OCI-LY1 (cell line): ENCODE measurements at regions not wholly inside any gene's neighbourhood (a gene's known extent, or its start where the extent isn't known, plus 50 kb on each side); places are given as distances from the start of the nearest gene placed in this dataset.

Experiments used
- H2AFZ ChIP-seq: fragments of 200-600 bp; sonication (generic), shearing (Covaris generic); 2 replicates; pipeline ENCODE4 v1.6.0; 2014; ENCODE audit warnings: antibody characterized with exemption, mild to moderate bottlenecking, low read length
- H3F3A ChIP-seq: fragments of 200-600 bp; sonication (generic), shearing (Covaris generic); 2 replicates; pipeline ENCODE4 v1.6.0; 2014; ENCODE audit warnings: mild to moderate bottlenecking, antibody characterized with exemption, low read length, moderate library complexity; ENCODE audit not compliant: insufficient read depth
- H3K27ac ChIP-seq: fragments of 200-600 bp; sonication (generic); 2 replicates; pipeline ENCODE4 v1.5.1; 2014; ENCODE audit warnings: low read length, mixed run types, mild to moderate bottlenecking, low read depth; ENCODE audit not compliant: poor library complexity, severe bottlenecking
- H3K27me3 ChIP-seq: fragments of 200-600 bp; sonication (generic); 2 replicates; pipeline ENCODE4 v1.6.0; 2014; ENCODE audit warnings: antibody characterized with exemption, mild to moderate bottlenecking, low read length, moderate library complexity; ENCODE audit not compliant: insufficient read depth
- H3K36me3 ChIP-seq: fragments of 200-600 bp; sonication (generic); 2 replicates; pipeline ENCODE4 v1.6.1; 2014; ENCODE audit warnings: mild to moderate bottlenecking, antibody characterized with exemption, low read length, moderate library complexity, mixed read lengths; ENCODE audit not compliant: insufficient read depth
- H3K4me1 ChIP-seq: fragments of 200-600 bp; sonication (generic); 2 replicates; pipeline ENCODE4 v1.5.1; 2014; ENCODE audit warnings: mild to moderate bottlenecking, low read length, moderate library complexity; ENCODE audit not compliant: insufficient read depth, severe bottlenecking
- H3K4me2 ChIP-seq: fragments of 200-600 bp; sonication (generic), shearing (Covaris generic); 2 replicates; pipeline ENCODE4 v1.6.1; 2014; ENCODE audit warnings: low read length
- H3K4me3 ChIP-seq: fragments of 200-600 bp; sonication (generic); 2 replicates; pipeline ENCODE4 v1.5.1; 2014; ENCODE audit warnings: low read length, low read depth, mild to moderate bottlenecking, mixed read lengths; ENCODE audit not compliant: poor library complexity, severe bottlenecking
- H3K79me2 ChIP-seq: fragments of 200-600 bp; shearing (Covaris generic); 2 replicates; pipeline ENCODE4 v1.6.1; 2016; ENCODE audit warnings: mixed run types, low read length, mixed read lengths; ENCODE audit not compliant: insufficient read depth
- H3K9ac ChIP-seq: fragments of 200-600 bp; sonication (generic), shearing (Covaris generic); 2 replicates; pipeline ENCODE4 v1.6.1; 2014; ENCODE audit warnings: mild to moderate bottlenecking, low read length, mixed read lengths
- H3K9me2 ChIP-seq: fragments of 200-600 bp; sonication (generic), shearing (Covaris generic); 2 replicates; pipeline ENCODE4 v1.6.1; 2014; ENCODE audit warnings: low read depth, mild to moderate bottlenecking, low read length, mixed read lengths
- H3K9me3 ChIP-seq: fragments of 200-600 bp; shearing (Covaris generic); 2 replicates; pipeline ENCODE4 v1.6.1; 2014; ENCODE audit warnings: low read length, mixed read lengths
- H4K20me1 ChIP-seq: fragments of 200-600 bp; sonication (generic), shearing (Covaris generic); 2 replicates; pipeline ENCODE4 v1.6.0; 2016; ENCODE audit warnings: mild to moderate bottlenecking, low read length; ENCODE audit not compliant: insufficient read depth
- EZH2 ChIP-seq: fragments of 200-600 bp; sonication (generic), shearing (Covaris generic); IDR thresholded peaks from 2 replicates; pipeline ENCODE4 v1.8.0; 2017; ENCODE audit warnings: borderline replicate concordance, mixed run types, mild to moderate bottlenecking, antibody characterized with exemption, low read length, moderate library complexity, mixed read lengths
- TF ChIP-seq, protein P1 (sequence below): fragments of 200-600 bp; sonication (generic), shearing (Covaris generic); IDR thresholded peaks from 2 replicates; pipeline ENCODE4 v1.5.1; 2017; ENCODE audit warnings: mild to moderate bottlenecking, antibody characterized with exemption, low read length, moderate library complexity, mixed read lengths

DNA sequence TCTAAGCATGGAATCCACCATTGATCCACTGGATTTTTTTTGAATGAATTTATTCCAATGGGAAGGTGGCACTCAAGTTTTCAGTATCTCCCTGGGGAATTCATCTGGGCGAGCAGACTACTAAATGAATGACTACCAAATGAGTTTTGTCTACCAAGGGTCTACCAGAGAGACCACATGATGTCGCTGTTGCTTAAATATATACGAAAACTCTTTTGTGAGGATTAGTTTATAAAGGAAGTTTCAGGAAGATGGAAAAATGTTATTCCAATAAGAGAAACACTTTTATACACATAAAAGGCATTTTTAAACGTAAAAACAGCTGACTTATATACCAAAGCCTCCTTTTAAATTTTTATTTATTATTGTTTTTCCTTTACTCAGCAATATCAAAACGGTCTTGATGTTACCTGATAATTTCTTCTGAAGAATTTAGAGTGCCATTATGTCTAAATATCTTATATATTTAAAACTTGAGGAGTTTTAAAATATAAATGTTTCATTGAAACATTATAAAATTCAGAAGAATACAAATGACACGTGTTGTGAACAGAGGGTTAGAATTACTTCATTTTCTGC, 139.7 kb downstream of the HRH4 start:
- no peak overlapping the region for H2AFZ ChIP-seq
- TF ChIP-seq, protein P1, sequence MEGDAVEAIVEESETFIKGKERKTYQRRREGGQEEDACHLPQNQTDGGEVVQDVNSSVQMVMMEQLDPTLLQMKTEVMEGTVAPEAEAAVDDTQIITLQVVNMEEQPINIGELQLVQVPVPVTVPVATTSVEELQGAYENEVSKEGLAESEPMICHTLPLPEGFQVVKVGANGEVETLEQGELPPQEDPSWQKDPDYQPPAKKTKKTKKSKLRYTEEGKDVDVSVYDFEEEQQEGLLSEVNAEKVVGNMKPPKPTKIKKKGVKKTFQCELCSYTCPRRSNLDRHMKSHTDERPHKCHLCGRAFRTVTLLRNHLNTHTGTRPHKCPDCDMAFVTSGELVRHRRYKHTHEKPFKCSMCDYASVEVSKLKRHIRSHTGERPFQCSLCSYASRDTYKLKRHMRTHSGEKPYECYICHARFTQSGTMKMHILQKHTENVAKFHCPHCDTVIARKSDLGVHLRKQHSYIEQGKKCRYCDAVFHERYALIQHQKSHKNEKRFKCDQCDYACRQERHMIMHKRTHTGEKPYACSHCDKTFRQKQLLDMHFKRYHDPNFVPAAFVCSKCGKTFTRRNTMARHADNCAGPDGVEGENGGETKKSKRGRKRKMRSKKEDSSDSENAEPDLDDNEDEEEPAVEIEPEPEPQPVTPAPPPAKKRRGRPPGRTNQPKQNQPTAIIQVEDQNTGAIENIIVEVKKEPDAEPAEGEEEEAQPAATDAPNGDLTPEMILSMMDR = peak; percentile 76
- TF ChIP-seq EZH2 = no peak
- H3K9me2 ChIP-seq = no peaks in the 10 kb centered on the region

DNA sequence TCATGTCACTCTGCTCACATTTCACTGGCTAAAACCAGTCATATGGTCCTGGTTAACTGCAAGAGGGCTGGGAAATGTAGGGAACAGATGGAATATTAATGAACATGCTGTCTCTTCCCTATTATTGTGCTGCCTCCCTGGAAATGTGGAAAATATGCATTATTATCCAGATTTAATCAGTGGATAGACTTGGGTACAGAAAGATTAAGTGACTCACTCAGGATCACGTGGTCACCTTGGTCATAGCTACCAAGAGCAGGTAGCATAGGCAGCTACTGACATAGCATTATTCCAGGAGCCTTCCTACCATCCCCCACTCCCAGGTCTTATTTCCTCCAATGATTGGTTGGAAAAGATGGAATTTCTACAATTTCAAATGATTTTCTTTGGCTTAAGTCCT, 141.1 kb downstream of the HRH4 start:
- Histone ChIP-seq H3K27me3 (no peaks in the 10 kb centered on the region), H3K4me3 (no peak overlapping the region), H3F3A (no peaks in the 10 kb centered on the region), H3K9ac (no peak overlapping the region), H2AFZ (no peak overlapping the region), H3K9me2 (no peaks in the 10 kb centered on the region), H3K4me1 (no peaks in the 10 kb centered on the region), H3K79me2 (no peaks in the 10 kb centered on the region), H3K4me2 (no peak overlapping the region), H3K27ac (no peak overlapping the region), H3K36me3 (no peaks in the 10 kb centered on the region), H4K20me1 (no peaks in the 10 kb centered on the region), H3K9me3 (no peaks in the 10 kb centered on the region)
- no peak for TF ChIP-seq EZH2
- TF ChIP-seq, protein P1 = no peak

More for the DNA sequence above, 139.7 kb downstream of the HRH4 start:
- H3K27me3 ChIP-seq = no peaks in the 10 kb centered on the region
- no peak overlapping the region for H3K4me2 ChIP-seq
- H3K9me3 ChIP-seq = no peaks in the 10 kb centered on the region
- no peaks in the 10 kb centered on the region for H3K36me3 ChIP-seq
- no peak overlapping the region for H3K9ac ChIP-seq
- H3F3A ChIP-seq = no peaks in the 10 kb centered on the region
- H3K27ac ChIP-seq = no peak overlapping the region
- no peaks in the 10 kb centered on the region for H3K79me2 ChIP-seq
- no peaks in the 10 kb centered on the region for H3K4me1 ChIP-seq
- no peak overlapping the region for H3K4me3 ChIP-seq
- no peaks in the 10 kb centered on the region for H4K20me1 ChIP-seq

DNA sequence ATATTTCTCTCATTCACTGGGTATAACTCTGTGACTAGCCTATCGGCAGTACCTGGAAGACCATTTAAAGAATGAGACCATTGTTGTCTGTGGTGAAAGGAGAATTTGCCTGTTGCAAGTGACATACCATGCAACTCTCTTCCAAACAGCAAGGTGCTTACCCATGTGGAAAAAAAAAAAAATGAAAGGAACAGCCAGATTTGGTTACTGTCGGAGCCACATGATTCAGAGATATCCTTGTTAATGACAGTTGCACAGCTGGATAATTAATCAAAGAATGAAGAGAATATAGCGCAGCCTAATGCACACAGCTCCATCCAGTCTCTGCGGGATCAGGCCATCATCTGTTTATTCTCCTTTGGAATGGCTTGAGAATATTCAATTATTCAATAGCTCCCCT, 141.8 kb downstream of the HRH4 start:
- H3K27me3 ChIP-seq = no peaks in the 10 kb centered on the region
- H3K9me3 ChIP-seq = no peaks in the 10 kb centered on the region

More for the DNA sequence above, 141.8 kb downstream of the HRH4 start:
- Histone ChIP-seq H2AFZ (no peak overlapping the region), H3K27ac (no peak overlapping the region), H3K79me2 (no peaks in the 10 kb centered on the region), H3K36me3 (no peaks in the 10 kb centered on the region), H3K9ac (no peak overlapping the region), H3K4me2 (no peak overlapping the region), H3K4me3 (no peak overlapping the region), H3K4me1 (no peaks in the 10 kb centered on the region), H4K20me1 (no peaks in the 10 kb centered on the region), H3F3A (no peaks in the 10 kb centered on the region), H3K9me2 (no peaks in the 10 kb centered on the region)
- TF ChIP-seq EZH2 = no peak
- TF ChIP-seq, protein P1 = no peak
